Inflammatory macrophage (primary cell): ENCODE measurements at regions not wholly inside any gene's neighbourhood (a gene's known extent, or its start where the extent isn't known, plus 50 kb on each side); places are given as distances from the start of the nearest gene placed in this dataset.

Experiments used
- DNase-seq, 2 donors: peaks; one replicate each; pipeline ENCODE4 v3.0.0-alpha.2; 2020 to 2022

- no peak for DNase-seq
These were observed 141.3 kb upstream of the SDK2 start for GRCh38 chr17:73785496-73785895.

- no peak for DNase-seq
These were observed 141.9 kb upstream of the SDK2 start for GRCh38 chr17:73785958-73786743.

- DNase-seq: no peak
These were observed 143.1 kb upstream of the SDK2 start for GRCh38 chr17:73787076-73788059.

GRCh38 chr17:73788111-73788510, 143.9 kb upstream of the SDK2 start:
- no peak for DNase-seq

- no peak for DNase-seq
These were observed 146.9 kb upstream of the SDK2 start for GRCh38 chr17:73791121-73791520.

- DNase-seq: no peak
These were observed 147.4 kb upstream of the SDK2 start for GRCh38 chr17:73791631-73792030.

GRCh38 chr17:73792994-73793393, 148.7 kb upstream of the SDK2 start:
- DNase-seq: no peak

GRCh38 chr17:73794336-73794735, 150.1 kb upstream of the SDK2 start:
- DNase-seq: no peak

- no peak for DNase-seq
These were observed 151.5 kb upstream of the SDK2 start for GRCh38 chr17:73795730-73796129.

GRCh38 chr17:73797594-73798110, 153.4 kb upstream of the SDK2 start:
- DNase-seq: no peak

GRCh38 chr17:73798111-73798748, 154.0 kb upstream of the SDK2 start:
- no peak for DNase-seq

GRCh38 chr17:73799096-73799495, 154.9 kb upstream of the SDK2 start:
- no peak for DNase-seq

GRCh38 chr17:73799781-73800627, 155.8 kb upstream of the SDK2 start:
- DNase-seq: no peak

- no peak for DNase-seq
These were observed 156.6 kb upstream of the SDK2 start for GRCh38 chr17:73800893-73801292.

GRCh38 chr17:73801455-73802100, 157.3 kb upstream of the SDK2 start:
- DNase-seq: no peak

GRCh38 chr17:73802314-73802713, 158.1 kb upstream of the SDK2 start:
- no peak for DNase-seq

- DNase-seq: no peak
These were observed 158.6 kb upstream of the SDK2 start for GRCh38 chr17:73802871-73803270.

GRCh38 chr17:73803964-73804435, 159.8 kb upstream of the SDK2 start:
- no peak for DNase-seq

GRCh38 chr17:73806768-73807167, 162.5 kb upstream of the SDK2 start:
- DNase-seq: no peak

- DNase-seq: no peak
These were observed 169.0 kb upstream of the SDK2 start for GRCh38 chr17:73813201-73813600.

GRCh38 chr17:73814075-73814474, 169.8 kb upstream of the SDK2 start:
- DNase-seq: no peak
